WTC11 (cell line): ENCODE measurements at regions not wholly inside any gene's neighbourhood (a gene's known extent, or its start where the extent isn't known, plus 50 kb on each side); places are given as distances from the start of the nearest gene placed in this dataset.

Experiments used
- ATAC-seq: fragments of 200-7000 bp; cut with Tn5 transposase; 2 replicates; pipeline ENCODE4 v1.10.0; 2021; ENCODE audit warnings: mild to moderate bottlenecking, moderate library complexity
- CTCF ChIA-PET: fragments of 300-600 bp; sonication (Branson Sonifier 250); formaldehyde crosslinking; loops from one replicate; lab custom pipeline; 2021; ENCODE audit warnings: antibody characterized with exemption; lab: Charles Lee
- POLR2A ChIA-PET: fragments of 350-600 bp; sonication (Branson Sonifier 250); formaldehyde crosslinking; loops from one replicate; lab custom pipeline; 2021; ENCODE audit warnings: antibody characterized with exemption; lab: Charles Lee
- DNase-seq: peaks from one replicate; pipeline ENCODE4 v3.0.0; 2021; ENCODE audit warnings: low spot score
- H3K27ac Mint-ChIP-seq: 2 replicates; pipeline ENCODE4 v1.8.0; 2021; ENCODE audit warnings: mixed read lengths
- H3K27me3 Mint-ChIP-seq: 2 replicates; pipeline ENCODE4 v1.8.0; 2021; ENCODE audit warnings: low read depth, mild to moderate bottlenecking, moderate library complexity, mixed read lengths
- H3K36me3 Mint-ChIP-seq: 2 replicates; pipeline ENCODE4 v1.8.0; 2021; ENCODE audit warnings: mixed read lengths
- H3K4me1 Mint-ChIP-seq: 2 replicates; pipeline ENCODE4 v1.8.0; 2022; ENCODE audit warnings: mixed read lengths
- H3K4me3 Mint-ChIP-seq: 2 replicates; pipeline ENCODE4 v1.8.0; 2021; ENCODE audit warnings: mild to moderate bottlenecking, moderate library complexity, mixed read lengths
- H3K9me3 Mint-ChIP-seq: 2 replicates; pipeline ENCODE4 v1.8.0; 2021; ENCODE audit warnings: mixed read lengths
- ATF3 ChIP-seq: sonication (generic); formaldehyde crosslinking; conservative IDR thresholded peaks from 2 replicates; pipeline ENCODE4 v1.8.1; 2022; ENCODE audit warnings: mild to moderate bottlenecking, missing genetic modification reagents
- EMX1 ChIP-seq: fragments of 250-450 bp; sonication (Bioruptor Pico); IDR thresholded peaks from 2 replicates; pipeline ENCODE4 v1.8.0; 2021; ENCODE audit warnings: mild to moderate bottlenecking
- ETV6 ChIP-seq: sonication (generic); formaldehyde crosslinking; IDR thresholded peaks from 2 replicates; pipeline ENCODE4 v1.8.1; 2022; ENCODE audit warnings: mild to moderate bottlenecking, missing genetic modification reagents
- FOXK1 ChIP-seq: sonication (generic); formaldehyde crosslinking; IDR thresholded peaks from 2 replicates; pipeline ENCODE4 v1.8.0; 2022; ENCODE audit warnings: mild to moderate bottlenecking, moderate library complexity, missing genetic modification reagents
- GRHL2 ChIP-seq: fragments of 250-450 bp; sonication (Bioruptor Pico); IDR thresholded peaks from 2 replicates; pipeline ENCODE4 v1.8.0; 2022; ENCODE audit warnings: mild to moderate bottlenecking, moderate library complexity; ENCODE audit not compliant: insufficient replicate concordance, severe bottlenecking
- HMGA2 ChIP-seq: fragments of 250-450 bp; sonication (Bioruptor Pico); IDR thresholded peaks from 2 replicates; pipeline ENCODE4 v1.4.0; 2021; ENCODE audit warnings: mild to moderate bottlenecking, moderate library complexity
- IRF2 ChIP-seq: sonication (generic); formaldehyde crosslinking; IDR thresholded peaks from 2 replicates; pipeline ENCODE4 v1.8.0; 2022; ENCODE audit warnings: low read depth, missing genetic modification reagents, borderline replicate concordance
- JUN ChIP-seq: sonication (generic); formaldehyde crosslinking; IDR thresholded peaks from 2 replicates; pipeline ENCODE4 v1.8.0; 2023; ENCODE audit warnings: mild to moderate bottlenecking, missing genetic modification reagents
- NR2C2 ChIP-seq: sonication (generic); formaldehyde crosslinking; IDR thresholded peaks from 2 replicates; pipeline ENCODE4 v1.8.0; 2022; ENCODE audit warnings: mild to moderate bottlenecking, missing genetic modification reagents
- OVOL2 ChIP-seq: fragments of 250-450 bp; sonication (Bioruptor Pico); IDR thresholded peaks from 2 replicates; pipeline ENCODE4 v1.9.0; 2021; ENCODE audit warnings: mild to moderate bottlenecking, borderline replicate concordance
- PRDM15 ChIP-seq: sonication (generic); formaldehyde crosslinking; IDR thresholded peaks from 2 replicates; pipeline ENCODE4 v1.8.0; 2022; ENCODE audit warnings: missing genetic modification reagents
- RORB ChIP-seq: fragments of 250-450 bp; sonication (Bioruptor Pico); IDR thresholded peaks from 2 replicates; pipeline ENCODE4 v1.9.0; 2021; ENCODE audit warnings: mild to moderate bottlenecking
- SP1 ChIP-seq: sonication (generic); formaldehyde crosslinking; conservative IDR thresholded peaks from 2 replicates; pipeline ENCODE4 v1.8.1; 2022; ENCODE audit warnings: missing genetic modification reagents
- STAT6 ChIP-seq: sonication (generic); formaldehyde crosslinking; conservative IDR thresholded peaks from 2 replicates; pipeline ENCODE4 v1.8.1; 2023; ENCODE audit warnings: mild to moderate bottlenecking, low read depth, missing genetic modification reagents, moderate library complexity
- TEAD1 ChIP-seq: sonication (generic); formaldehyde crosslinking; IDR thresholded peaks from 2 replicates; pipeline ENCODE4 v1.8.0; 2022; ENCODE audit warnings: mild to moderate bottlenecking, missing genetic modification reagents
- ZNF671 ChIP-seq: fragments of 250-450 bp; sonication (Bioruptor Pico); IDR thresholded peaks from 2 replicates; pipeline ENCODE4 v1.8.0; 2021; ENCODE audit warnings: mild to moderate bottlenecking
- TF ChIP-seq, protein P1 (sequence below): fragments of 250-450 bp; sonication (Bioruptor Pico); IDR thresholded peaks from 2 replicates; pipeline ENCODE4 v1.9.0; 2021; ENCODE audit warnings: mild to moderate bottlenecking, borderline replicate concordance
- TF ChIP-seq, protein P2 (sequence below): fragments of 250-450 bp; sonication (Bioruptor Pico); IDR thresholded peaks from 2 replicates; pipeline ENCODE4 v1.9.0; 2021; ENCODE audit warnings: moderate library complexity, mild to moderate bottlenecking, inconsistent platforms, borderline replicate concordance
- TF ChIP-seq, protein P3 (sequence below): sonication (generic); formaldehyde crosslinking; IDR thresholded peaks from 2 replicates; pipeline ENCODE4 v1.8.0; 2023; ENCODE audit warnings: missing genetic modification reagents, mild to moderate bottlenecking, borderline replicate concordance

- Mint-ChIP-seq H3K4me1 (no peaks in the 10 kb centered on the region), H3K27ac (no peak overlapping the region), H3K9me3 (peaks cover 16% of the 10 kb centered on the region), H3K36me3 (no peaks in the 10 kb centered on the region), H3K4me3 (no peak overlapping the region), H3K27me3 (no peaks in the 10 kb centered on the region)
- TF ChIP-seq TEAD1, result no peak
- TF ChIP-seq RORB (CRISPR knock-in tag), result no peak
- TF ChIP-seq OVOL2 (CRISPR knock-in tag), result no peak
- TF ChIP-seq, protein P1, sequence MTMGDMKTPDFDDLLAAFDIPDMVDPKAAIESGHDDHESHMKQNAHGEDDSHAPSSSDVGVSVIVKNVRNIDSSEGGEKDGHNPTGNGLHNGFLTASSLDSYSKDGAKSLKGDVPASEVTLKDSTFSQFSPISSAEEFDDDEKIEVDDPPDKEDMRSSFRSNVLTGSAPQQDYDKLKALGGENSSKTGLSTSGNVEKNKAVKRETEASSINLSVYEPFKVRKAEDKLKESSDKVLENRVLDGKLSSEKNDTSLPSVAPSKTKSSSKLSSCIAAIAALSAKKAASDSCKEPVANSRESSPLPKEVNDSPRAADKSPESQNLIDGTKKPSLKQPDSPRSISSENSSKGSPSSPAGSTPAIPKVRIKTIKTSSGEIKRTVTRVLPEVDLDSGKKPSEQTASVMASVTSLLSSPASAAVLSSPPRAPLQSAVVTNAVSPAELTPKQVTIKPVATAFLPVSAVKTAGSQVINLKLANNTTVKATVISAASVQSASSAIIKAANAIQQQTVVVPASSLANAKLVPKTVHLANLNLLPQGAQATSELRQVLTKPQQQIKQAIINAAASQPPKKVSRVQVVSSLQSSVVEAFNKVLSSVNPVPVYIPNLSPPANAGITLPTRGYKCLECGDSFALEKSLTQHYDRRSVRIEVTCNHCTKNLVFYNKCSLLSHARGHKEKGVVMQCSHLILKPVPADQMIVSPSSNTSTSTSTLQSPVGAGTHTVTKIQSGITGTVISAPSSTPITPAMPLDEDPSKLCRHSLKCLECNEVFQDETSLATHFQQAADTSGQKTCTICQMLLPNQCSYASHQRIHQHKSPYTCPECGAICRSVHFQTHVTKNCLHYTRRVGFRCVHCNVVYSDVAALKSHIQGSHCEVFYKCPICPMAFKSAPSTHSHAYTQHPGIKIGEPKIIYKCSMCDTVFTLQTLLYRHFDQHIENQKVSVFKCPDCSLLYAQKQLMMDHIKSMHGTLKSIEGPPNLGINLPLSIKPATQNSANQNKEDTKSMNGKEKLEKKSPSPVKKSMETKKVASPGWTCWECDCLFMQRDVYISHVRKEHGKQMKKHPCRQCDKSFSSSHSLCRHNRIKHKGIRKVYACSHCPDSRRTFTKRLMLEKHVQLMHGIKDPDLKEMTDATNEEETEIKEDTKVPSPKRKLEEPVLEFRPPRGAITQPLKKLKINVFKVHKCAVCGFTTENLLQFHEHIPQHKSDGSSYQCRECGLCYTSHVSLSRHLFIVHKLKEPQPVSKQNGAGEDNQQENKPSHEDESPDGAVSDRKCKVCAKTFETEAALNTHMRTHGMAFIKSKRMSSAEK (CRISPR knock-in tag), result no peak
- no peak for TF ChIP-seq PRDM15 (CRISPR knock-in tag)
- TF ChIP-seq IRF2 (CRISPR knock-in tag), result no peak
- no peak for TF ChIP-seq GRHL2 (CRISPR knock-in tag)
- TF ChIP-seq ETV6 (CRISPR knock-in tag), result no peak
- TF ChIP-seq STAT6 (CRISPR knock-in tag), result no peak
- no peak for TF ChIP-seq ZNF671
- no peak for TF ChIP-seq ATF3 (CRISPR knock-in tag)
- TF ChIP-seq NR2C2, result no peak
- TF ChIP-seq, protein P2, sequence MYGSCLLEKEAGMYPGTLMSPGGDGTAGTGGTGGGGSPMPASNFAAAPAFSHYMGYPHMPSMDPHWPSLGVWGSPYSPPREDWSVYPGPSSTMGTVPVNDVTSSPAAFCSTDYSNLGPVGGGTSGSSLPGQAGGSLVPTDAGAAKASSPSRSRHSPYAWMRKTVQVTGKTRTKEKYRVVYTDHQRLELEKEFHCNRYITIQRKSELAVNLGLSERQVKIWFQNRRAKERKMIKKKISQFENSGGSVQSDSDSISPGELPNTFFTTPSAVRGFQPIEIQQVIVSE (CRISPR knock-in tag), result no peak
- TF ChIP-seq EMX1 (CRISPR knock-in tag), result no peak
- no peak for TF ChIP-seq SP1
- no peak for TF ChIP-seq HMGA2 (CRISPR knock-in tag)
- TF ChIP-seq, protein P3, sequence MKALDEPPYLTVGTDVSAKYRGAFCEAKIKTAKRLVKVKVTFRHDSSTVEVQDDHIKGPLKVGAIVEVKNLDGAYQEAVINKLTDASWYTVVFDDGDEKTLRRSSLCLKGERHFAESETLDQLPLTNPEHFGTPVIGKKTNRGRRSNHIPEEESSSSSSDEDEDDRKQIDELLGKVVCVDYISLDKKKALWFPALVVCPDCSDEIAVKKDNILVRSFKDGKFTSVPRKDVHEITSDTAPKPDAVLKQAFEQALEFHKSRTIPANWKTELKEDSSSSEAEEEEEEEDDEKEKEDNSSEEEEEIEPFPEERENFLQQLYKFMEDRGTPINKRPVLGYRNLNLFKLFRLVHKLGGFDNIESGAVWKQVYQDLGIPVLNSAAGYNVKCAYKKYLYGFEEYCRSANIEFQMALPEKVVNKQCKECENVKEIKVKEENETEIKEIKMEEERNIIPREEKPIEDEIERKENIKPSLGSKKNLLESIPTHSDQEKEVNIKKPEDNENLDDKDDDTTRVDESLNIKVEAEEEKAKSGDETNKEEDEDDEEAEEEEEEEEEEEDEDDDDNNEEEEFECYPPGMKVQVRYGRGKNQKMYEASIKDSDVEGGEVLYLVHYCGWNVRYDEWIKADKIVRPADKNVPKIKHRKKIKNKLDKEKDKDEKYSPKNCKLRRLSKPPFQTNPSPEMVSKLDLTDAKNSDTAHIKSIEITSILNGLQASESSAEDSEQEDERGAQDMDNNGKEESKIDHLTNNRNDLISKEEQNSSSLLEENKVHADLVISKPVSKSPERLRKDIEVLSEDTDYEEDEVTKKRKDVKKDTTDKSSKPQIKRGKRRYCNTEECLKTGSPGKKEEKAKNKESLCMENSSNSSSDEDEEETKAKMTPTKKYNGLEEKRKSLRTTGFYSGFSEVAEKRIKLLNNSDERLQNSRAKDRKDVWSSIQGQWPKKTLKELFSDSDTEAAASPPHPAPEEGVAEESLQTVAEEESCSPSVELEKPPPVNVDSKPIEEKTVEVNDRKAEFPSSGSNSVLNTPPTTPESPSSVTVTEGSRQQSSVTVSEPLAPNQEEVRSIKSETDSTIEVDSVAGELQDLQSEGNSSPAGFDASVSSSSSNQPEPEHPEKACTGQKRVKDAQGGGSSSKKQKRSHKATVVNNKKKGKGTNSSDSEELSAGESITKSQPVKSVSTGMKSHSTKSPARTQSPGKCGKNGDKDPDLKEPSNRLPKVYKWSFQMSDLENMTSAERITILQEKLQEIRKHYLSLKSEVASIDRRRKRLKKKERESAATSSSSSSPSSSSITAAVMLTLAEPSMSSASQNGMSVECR (CRISPR knock-in tag), result no peak
- TF ChIP-seq FOXK1 (CRISPR knock-in tag), result no peak
- no peak for TF ChIP-seq JUN
- no peak for DNase-seq
- ChIA-PET CTCF (no interaction called here), POLR2A (no interaction called here)
- ATAC-seq, result no peak
Measured at GRCh38 chr1:219773775-219774174, 154.6 kb downstream of the SLC30A10 start.
